NT2/D1 (cell line): ENCODE measurements at regions not wholly inside any gene's neighbourhood (a gene's known extent, or its start where the extent isn't known, plus 50 kb on each side); places are given as distances from the start of the nearest gene placed in this dataset.
"Not testable (repeated sequence)": the region's sequence is repeated elsewhere in the genome, so short reads cannot be mapped to it uniquely, and the experiment has no call there.

Experiments used
- DNase-seq: peaks from one replicate; pipeline ENCODE4 v3.0.0-alpha.2; 2011; ENCODE audit warnings: low read depth, low spot score
- H3K27me3 ChIP-seq: 2 replicates; pipeline ENCODE4 v1.6.0; 2011; ENCODE audit warnings: mild to moderate bottlenecking; ENCODE audit not compliant: insufficient read length, insufficient read depth
- H3K36me3 ChIP-seq: 2 replicates; pipeline ENCODE4 v1.6.1; 2011; ENCODE audit warnings: mild to moderate bottlenecking, low read length, mixed read lengths; ENCODE audit not compliant: insufficient read depth, insufficient read length
- H3K4me1 ChIP-seq: 2 replicates; pipeline ENCODE4 v1.5.1; 2011; ENCODE audit not compliant: insufficient read depth, insufficient read length
- H3K4me3 ChIP-seq: 2 replicates; pipeline ENCODE4 v1.5.1; 2011; ENCODE audit warnings: low read depth; ENCODE audit not compliant: insufficient read length
- H3K9ac ChIP-seq: 2 replicates; pipeline ENCODE4 v1.6.0; 2011; ENCODE audit warnings: low read depth; ENCODE audit not compliant: insufficient read length
- H3K9me3 ChIP-seq: 2 replicates; pipeline ENCODE4 v1.5.1; 2011; ENCODE audit warnings: mild to moderate bottlenecking, low read length; ENCODE audit not compliant: insufficient read depth
- SUZ12 ChIP-seq: IDR thresholded peaks from 2 replicates; pipeline ENCODE4 v1.6.1; 2011; ENCODE audit not compliant: insufficient read length, insufficient read depth; ENCODE audit errors: extremely low read depth
- YY1 ChIP-seq: IDR thresholded peaks from 2 replicates; pipeline ENCODE4 v1.6.1; 2011; ENCODE audit not compliant: insufficient read length, insufficient read depth
- ZNF274 ChIP-seq: IDR thresholded peaks from 2 replicates; pipeline ENCODE4 v1.6.1; 2011; ENCODE audit warnings: mild to moderate bottlenecking, low read depth, low read length

DNA sequence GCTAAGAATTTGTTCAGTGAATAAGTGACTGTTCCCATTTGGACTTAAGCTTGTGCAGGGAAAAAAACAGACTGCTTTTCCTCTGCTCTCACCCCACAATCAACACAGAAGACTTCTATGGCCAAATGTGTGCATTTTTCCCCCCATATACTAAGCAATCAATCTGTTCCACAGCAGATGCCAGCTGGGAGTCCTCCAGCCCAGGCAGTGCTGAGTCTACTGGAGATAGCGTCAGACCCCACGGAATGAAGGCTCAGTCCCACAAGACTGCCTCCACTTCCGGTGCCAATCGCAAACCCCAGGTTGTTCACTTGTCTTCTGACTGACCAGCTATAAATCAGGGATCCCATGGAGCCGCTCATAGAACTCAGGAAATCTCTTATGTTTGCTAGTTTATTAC is 69.5 kb upstream of the ANKRD10 start:
- H3K9ac ChIP-seq, result no peak overlapping the region
- H3K9me3 ChIP-seq, result no peaks in the 10 kb centered on the region; the same call in 1 of the 2 replicates
- no peak overlapping the region for H3K4me3 ChIP-seq
- no peak for DNase-seq
- H3K36me3 ChIP-seq, result no peaks in the 10 kb centered on the region
- H3K4me1 ChIP-seq, result no peaks in the 10 kb centered on the region
- no peaks in the 10 kb centered on the region for H3K27me3 ChIP-seq
- TF ChIP-seq SUZ12, result no peak

DNA sequence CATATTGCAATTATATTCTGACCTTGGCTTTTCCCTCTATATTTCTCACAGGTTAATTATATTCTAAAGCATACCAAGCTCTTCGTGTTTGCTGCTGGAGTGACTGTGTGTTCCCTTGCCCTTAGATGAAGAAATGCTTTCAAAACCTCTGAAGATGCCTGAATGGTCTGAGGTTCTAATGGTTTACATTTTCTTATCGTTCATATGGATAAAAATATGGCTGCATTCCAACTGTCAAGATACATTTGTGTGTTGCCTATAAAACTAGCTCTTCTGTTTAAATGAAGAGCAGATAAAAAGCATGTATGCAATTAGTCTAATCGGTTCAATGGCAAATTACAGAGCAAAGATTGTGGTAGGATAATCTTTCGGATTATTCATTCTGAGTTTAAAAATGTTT is 68.4 kb upstream of the ANKRD10 start:
- H3K36me3 ChIP-seq, result no peaks in the 10 kb centered on the region
- H3K4me1 ChIP-seq, result no peaks in the 10 kb centered on the region
- H3K9ac ChIP-seq, result no peak overlapping the region
- H3K27me3 ChIP-seq, result no peaks in the 10 kb centered on the region
- H3K9me3 ChIP-seq, result no peaks in the 10 kb centered on the region; the same call in 1 of the 2 replicates
- TF ChIP-seq ZNF274 (no peak), YY1 (no peak), SUZ12 (no peak)
- no peak overlapping the region for H3K4me3 ChIP-seq
- DNase-seq, result no peak

DNA sequence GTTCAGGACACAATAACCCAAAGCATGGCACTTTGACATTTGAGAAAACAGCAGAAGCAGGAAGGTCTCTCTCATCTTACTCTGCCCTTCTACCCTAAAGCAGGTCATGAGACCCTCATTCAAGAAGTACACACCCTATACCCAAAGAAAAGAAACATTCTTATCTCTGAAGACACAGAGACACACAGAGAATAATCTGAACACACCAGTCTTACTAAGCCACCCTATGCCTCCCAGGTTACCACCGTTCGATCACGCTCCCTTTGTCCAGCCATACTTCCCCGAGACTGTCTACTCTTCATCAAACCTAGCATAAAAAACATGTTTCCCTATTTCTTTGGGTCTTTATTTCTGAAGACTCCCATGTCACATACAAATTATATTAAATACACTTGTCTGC is 66.5 kb upstream of the ANKRD10 start:
- TF ChIP-seq SUZ12 (no peak), ZNF274 (no peak), YY1 (no peak)
- Histone ChIP-seq H3K4me3 (no peak overlapping the region), H3K36me3 (no peaks in the 10 kb centered on the region), H3K9me3 (no peaks in the 10 kb centered on the region; the same call in 1 of the 2 replicates), H3K27me3 (no peaks in the 10 kb centered on the region), H3K4me1 (no peaks in the 10 kb centered on the region), H3K9ac (no peak overlapping the region)
- DNase-seq, result no peak

DNA sequence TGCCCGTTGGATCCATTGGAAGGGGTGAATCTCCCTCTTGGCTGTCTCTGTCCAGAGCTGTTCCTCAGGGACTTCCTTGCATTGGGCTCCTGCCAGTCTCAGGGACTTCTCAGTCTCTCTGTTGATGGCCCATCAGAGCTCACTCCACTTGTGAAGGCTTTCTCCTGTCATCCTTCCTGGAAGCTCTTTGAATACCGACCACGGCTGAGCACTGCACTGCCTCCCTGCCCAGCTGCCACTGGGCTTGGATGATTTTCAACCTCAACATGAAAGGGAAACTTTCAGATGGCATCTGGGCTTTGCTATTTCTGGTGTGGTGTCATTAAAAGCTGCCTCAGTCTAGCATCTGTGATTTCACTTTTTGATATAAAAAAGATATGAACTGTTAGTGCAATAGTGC is 66.1 kb upstream of the ANKRD10 start:
- H3K4me3 ChIP-seq, result no peak overlapping the region
- no peaks in the 10 kb centered on the region for H3K27me3 ChIP-seq
- no peak for TF ChIP-seq YY1
- TF ChIP-seq ZNF274, result no peak
- no peak for TF ChIP-seq SUZ12
- no peaks in the 10 kb centered on the region; the same call in 1 of the 2 replicates for H3K9me3 ChIP-seq
- H3K36me3 ChIP-seq, result no peaks in the 10 kb centered on the region
- no peak for DNase-seq
- no peak overlapping the region for H3K9ac ChIP-seq
- H3K4me1 ChIP-seq, result no peaks in the 10 kb centered on the region

DNA sequence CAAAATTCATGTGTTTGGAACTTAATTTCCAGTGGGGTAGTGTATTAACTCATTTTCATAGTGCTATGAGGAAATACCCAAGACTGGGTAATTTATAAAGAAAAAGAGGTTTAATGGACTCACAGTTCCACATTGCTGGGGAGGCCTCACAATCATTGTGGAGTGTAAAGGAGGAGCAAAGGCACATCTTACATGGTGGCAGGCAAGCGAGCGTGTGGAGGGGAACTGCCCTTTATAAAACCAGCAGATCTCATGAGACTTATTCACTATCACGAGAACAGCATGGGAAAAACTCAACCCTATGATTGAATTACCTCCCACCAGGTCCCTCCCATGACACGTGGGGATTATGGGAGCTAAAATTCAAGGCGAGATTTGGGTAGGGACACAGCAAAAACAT is 64.3 kb upstream of the ANKRD10 start:
- H3K9me3 ChIP-seq, DNase-seq: not testable (repeated sequence)

DNA sequence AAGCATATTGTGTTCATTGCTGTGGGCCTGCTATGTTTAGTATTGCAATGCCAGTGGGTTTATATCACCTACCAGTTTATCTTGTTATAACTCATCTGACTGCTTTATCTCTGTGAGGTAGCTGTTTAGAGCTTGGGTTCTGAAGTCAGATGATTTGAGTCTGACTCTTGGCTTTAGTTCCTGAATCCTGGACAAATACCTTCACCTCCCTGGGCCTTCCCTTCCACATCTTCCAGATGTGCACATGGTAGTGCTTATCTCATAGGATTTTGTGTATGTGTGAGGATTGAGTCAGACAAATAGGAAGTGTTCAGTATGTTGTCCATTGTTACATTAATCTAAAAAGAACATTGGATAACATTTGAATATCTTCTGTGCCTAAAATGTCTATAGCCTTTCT is 63.5 kb upstream of the ANKRD10 start:
- Histone ChIP-seq H3K9ac (no peak overlapping the region), H3K27me3 (no peaks in the 10 kb centered on the region), H3K4me3 (no peak overlapping the region), H3K36me3 (no peaks in the 10 kb centered on the region), H3K4me1 (no peaks in the 10 kb centered on the region), H3K9me3 (no peaks in the 10 kb centered on the region; the same call in 1 of the 2 replicates)
- no peak for TF ChIP-seq ZNF274
- TF ChIP-seq SUZ12, result no peak
- no peak for TF ChIP-seq YY1
- no peak for DNase-seq

More for the DNA sequence above, 64.3 kb upstream of the ANKRD10 start:
- not testable (repeated sequence) for H3K36me3 ChIP-seq, H3K27me3 ChIP-seq, H3K9ac ChIP-seq, H3K4me1 ChIP-seq, H3K4me3 ChIP-seq

DNA sequence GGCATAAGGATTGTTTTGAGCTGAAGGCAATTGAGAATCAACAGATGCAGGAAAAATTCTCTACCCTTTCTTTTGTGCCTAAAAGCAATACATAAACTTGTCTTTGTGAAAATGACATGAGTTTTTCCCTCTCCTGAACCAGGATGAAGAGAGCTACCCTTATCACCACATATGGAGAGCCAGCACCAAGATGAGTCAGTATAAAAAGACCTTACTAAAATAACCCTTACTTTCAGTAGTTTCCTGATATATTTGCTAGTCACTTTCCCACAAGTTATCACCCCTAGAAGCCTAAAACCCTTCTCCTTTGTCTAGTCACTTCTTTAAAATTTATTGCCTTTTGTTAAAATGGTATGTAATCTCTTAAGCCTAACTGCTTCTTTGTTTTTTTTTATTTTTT is 61.9 kb upstream of the ANKRD10 start:
- TF ChIP-seq ZNF274 (no peak), SUZ12 (no peak), YY1 (no peak)
- Histone ChIP-seq H3K9ac (no peak overlapping the region), H3K4me3 (no peak overlapping the region), H3K4me1 (no peaks in the 10 kb centered on the region), H3K27me3 (no peaks in the 10 kb centered on the region), H3K36me3 (no peaks in the 10 kb centered on the region), H3K9me3 (no peaks in the 10 kb centered on the region; the same call in 1 of the 2 replicates)
- no peak for DNase-seq

DNA sequence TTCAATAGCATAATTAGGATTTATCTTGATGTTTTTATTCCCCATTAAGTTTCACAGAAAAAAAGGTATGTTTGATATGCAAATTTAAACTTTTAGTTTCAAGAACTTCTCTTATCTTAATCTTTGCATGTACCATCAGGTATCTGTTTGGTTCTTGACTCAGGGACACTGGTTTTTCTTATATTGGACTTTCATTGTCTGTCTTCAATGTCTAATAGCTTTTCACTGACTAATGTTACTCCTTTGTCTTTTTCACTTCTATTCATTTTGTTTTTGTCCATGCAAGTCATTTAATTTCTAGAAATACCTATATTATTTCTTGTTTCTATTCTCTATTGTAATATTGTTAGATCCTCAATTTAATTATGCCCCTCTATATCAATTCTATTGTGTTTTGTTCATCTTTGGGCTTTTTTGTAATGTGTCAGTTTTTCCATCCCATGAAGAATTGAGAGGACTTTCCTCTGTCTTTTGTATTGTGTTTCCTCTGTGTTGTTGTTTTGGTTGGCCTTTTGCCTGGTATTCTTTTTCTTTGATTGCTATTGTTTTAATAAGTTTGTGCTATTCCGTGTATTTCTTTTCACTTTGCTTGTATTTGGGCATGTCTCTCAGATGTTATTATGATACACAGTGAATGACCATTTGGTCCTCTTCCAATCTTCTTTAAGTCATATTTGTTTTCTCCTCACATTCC is 58.3 kb upstream of the ANKRD10 start:
- Histone ChIP-seq H3K36me3 (no peaks in the 10 kb centered on the region), H3K27me3 (no peaks in the 10 kb centered on the region), H3K4me1 (no peaks in the 10 kb centered on the region), H3K4me3 (no peak overlapping the region), H3K9me3 (no peaks in the 10 kb centered on the region), H3K9ac (no peak overlapping the region)
- no peak for DNase-seq
- TF ChIP-seq ZNF274 (no peak), SUZ12 (no peak), YY1 (no peak)
